Fibroblast of skin of left biceps (primary cell): ENCODE measurements at regions not wholly inside any gene's neighbourhood (a gene's known extent, or its start where the extent isn't known, plus 50 kb on each side); places are given as distances from the start of the nearest gene placed in this dataset.

ENCODE experiments used
- DNase-seq, 2 experiments: peaks; one replicate each; pipeline ENCODE4 v3.0.0-alpha.2; 2013; ENCODE audit warnings: low read depth in 2 of 2

DNA sequence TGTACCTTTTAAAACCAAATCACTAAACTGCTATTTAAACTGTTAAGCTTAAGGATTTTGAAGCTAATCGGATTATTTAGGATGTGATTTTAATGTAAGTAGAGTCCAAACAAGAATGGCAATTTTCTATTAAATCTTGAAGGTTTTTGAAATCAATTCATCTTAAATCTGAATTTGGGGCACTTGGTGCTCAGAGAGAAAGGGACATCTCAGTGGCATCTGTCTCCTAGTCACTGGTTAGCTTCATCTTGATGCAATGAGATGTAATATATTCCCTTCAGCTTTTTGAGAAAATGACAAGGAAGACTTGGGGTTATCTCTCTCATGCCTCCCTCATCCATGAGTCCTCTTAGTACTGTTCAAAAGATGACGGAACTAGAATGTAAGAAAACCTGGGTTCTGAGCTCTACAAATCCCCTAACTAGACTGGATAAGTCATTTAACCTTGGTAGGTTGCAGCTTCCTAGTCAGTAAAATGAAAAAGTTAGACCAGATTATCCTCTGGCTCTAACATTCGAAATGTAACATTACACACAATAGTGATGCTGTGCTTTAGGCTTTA is 198.5 kb upstream of the NEBL start:
- DNase-seq: no peak

DNA sequence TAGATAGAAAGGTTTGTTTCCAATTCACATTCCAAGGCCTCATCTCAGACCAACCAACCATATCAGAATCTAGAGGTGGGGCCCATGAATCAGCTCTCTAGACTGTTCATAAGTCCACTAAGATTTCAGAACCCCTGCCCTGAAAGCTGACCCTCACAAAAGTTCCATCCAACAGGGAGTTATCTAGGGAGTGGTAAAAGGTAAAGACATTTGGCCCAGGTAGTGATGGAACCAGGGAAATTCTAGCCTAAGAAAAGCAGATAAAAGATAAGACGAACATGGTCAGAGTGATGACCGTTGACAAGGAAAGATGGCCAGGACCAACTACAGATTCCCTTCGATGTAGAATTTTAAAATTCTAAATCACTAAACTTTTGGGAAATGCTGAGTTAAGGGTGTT is 198.0 kb upstream of the NEBL start:
- no peak for DNase-seq

DNA sequence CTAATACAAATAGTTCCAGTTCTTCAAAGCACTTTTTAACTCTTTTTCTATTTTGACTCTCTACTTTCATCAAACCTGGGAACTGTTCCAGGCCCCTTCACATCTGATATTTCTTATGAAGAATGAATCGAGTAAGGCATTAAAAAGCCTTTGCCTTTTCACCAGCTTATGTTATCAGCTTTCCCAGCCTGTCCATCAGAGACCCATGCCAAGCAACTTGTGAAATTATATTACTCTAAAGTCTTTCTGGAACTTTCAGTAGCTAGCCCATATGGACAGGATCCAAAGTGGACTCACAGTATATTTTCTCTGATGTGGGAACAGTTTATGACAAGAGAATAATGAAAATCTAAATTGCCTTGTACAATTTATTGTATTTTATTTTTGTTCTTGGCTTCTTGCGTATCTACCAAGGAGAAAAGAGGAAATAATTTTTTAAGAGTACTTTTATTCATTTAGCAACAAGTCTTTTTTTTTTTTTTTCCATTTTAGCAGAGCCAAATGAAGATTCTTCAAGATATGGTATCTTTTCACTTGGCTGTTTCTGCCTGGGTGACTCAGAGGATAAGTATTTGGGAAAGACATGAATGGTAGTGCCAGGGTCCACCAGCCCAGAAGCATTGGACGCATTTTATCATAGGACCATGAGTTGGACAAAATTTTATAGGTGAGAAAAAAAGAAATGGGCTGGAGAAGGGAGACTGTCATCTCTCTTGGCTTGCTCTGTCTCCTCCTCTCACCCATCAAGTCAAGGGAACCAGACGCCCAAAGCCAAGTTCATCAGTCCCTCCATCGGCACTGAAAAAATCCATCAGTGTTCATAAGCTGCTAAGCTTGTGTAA is 195.8 kb upstream of the NEBL start:
- DNase-seq: no peak

DNA sequence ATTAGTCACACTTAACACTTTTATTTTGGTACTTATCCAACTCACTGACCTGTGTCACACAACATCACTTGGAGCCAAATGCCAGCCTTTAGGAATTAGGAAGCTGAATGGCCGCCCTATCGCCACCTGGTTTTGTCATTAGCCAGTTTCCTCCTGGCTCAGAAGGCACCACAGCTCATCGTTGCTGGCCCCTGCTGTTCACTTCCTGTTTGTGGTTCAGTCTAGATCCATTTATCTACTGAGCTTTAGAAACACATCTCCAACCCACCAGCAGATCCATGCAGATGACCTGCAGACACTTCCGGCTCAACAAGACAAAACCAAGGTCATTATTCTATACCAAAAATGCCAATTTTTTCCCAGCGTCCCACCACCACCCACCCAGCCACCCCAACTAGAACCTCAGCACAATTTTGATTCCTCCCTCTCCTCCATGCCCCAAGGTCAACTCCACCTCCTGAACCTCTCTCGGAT is 193.5 kb upstream of the NEBL start:
- no peak for DNase-seq

DNA sequence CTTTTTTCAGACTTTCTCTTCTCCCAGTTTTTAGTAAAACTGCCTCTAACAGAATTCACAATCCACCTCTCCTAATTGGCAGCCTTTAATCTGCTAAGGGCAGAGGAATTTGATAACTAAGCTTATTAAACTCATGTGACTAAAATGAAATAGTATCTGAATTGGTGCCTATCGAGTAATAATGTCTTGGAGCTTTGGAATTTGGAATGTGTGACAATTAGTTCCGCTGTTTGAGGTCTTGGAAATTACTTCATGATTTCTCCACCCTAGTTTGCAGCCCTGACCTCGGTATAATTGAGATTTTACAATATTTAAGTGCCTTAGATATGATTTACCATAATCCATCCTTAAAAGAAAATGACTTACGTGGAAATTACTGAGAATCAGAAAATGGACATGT is 190.4 kb upstream of the NEBL start:
- no peak for DNase-seq

DNA sequence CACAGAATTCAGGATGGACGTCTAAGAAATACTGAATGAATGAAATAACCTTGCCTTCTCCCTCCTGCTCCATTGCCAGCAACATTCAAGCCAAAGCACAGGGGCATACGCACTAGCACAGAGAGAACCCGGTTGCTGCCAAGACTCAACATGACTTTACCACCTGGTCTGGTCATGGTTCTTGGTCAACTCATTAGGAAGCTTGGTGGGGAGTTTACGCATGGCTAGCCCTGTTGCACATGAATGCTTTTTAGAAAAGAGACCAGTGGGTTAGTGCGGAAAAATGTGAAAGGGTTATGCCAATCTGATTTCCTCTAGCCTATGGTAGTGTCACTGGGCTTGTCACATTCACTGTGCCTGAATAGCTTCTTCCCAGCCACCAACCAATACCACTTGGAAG is 187.6 kb upstream of the NEBL start:
- no peak for DNase-seq

DNA sequence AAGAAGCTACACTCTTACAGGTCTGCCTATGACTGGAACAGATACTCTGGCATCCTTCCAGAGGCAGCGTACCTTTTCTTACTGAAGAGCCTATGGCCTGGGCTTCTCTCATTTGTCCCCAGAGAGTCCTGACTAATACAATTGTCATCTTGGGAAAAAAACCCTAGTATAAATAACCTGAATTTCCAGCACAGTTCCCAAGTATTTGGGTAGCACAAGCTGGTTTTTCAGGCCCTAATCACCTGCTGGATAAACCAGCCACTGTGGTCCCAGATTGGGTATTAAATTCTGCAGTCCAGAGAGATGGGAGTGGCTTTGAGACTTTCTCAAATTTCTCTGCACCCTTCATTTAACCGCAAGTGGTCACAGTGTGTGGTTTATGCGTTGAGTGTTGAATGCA is 186.8 kb upstream of the NEBL start:
- no peak for DNase-seq

DNA sequence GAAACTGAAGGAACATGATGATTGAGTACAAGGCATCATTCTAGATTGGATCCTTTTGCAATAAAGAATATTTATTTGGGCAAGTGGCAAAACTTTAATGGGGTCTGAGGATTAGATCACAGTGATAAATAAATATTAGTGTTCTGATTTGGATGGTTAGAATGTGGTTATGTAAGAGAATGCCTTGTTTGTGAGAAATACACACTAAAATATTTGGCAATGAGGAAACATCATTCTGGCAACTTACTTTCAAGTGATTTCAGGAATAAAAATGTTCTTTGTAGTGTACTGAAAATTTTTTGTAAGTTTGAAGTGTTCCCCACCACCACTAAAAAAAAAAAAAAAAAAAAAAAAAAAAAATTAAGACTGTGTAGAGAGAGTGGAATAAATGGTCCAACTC is 185.1 kb upstream of the NEBL start:
- DNase-seq: no peak

DNA sequence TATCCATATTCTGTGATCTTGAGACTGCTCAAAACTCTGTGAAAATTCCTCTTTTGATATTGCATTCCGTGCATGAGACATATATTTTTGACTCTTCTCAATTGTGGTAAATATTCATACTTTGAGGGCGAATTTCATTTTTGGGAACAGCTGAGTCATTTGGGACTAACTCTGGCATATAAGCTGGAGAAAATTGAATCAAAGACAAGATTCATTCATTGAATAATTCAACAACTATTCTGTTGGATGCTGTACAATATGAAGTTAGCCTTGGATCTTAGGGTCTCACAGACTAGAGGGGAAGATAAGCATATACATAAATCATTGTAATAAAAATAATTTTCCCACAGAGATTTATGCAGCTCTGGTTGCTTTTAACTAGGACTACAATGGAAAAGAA is 183.2 kb upstream of the NEBL start:
- peak; percentile 47 to 58 for DNase-seq

DNA sequence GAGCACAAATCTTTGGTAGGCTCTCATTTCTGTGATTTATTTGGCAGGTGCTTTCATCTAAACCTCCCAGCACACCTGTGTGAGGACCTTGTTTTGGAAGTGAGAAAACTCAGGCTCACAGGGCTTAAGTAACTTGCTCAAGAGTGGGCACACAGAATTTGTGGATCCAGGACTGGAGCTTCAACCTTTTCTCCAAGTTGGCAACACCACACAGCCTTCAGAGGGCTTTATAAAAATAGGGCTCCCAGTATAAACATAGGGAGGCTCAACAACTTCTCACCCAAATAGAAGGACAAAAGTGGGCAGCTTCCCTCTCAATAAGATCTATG is 182.2 kb upstream of the NEBL start:
- no peak for DNase-seq

DNA sequence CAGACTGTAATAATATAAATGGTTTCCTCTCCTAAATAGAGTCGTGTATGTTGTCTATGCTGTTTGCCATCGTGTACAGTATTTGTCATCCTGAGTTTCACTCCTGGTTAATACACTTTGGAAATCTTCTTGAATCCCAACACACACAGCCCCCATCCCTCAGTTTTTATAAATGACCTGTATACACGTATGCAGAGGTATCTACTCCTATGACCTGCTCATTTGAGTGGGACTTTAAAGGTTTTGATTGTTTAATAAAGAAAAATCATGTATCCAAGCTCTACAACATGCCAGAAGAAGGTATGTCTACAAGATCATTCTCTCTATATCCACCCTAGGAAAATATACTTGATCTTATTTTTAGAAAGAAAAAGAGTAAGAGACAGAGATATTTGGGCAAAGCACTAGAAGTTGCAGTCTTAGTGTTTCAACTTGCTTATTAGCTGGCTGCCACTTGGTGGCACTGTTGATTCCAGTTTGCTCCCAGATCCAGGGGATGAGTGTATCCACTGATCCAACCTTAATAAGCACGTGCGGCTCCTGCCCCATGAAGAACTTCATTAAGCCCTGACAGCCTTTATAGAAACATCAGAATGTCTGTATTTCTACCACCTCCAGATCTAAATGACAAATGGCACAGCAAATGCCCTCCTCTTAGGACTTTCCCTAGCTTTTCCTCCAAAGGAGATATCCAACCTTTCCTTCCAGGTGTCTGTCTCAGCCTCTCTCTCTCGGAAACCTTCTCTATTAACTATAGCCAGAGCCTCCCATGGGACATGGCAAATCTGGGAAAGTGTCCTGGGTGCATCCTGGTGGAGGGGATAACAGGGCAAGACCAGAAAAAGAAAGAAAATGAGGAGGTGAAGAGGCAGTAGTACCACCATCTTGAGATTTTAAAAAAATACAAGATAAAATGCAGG is 181.6 kb upstream of the NEBL start:
- DNase-seq: no peak

DNA sequence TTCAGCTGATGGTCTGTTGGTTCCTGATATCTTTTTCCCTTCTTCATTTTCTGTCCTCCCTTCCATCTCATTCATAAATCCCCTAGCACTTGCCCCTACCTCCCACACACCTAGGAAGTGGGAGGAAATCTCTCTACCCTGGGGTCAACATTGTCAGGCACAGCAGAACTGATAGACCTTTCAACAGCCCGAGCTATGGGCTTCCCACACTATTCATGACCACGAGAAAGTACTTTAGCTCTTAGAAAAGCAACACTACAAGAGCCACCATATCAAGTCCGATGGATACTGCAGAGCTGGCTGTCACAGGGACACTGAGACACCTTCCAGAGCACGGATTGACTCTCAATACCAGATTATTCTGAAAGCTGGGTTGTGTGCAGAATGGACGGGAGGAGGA is 180.6 kb upstream of the NEBL start:
- no peak for DNase-seq

DNA sequence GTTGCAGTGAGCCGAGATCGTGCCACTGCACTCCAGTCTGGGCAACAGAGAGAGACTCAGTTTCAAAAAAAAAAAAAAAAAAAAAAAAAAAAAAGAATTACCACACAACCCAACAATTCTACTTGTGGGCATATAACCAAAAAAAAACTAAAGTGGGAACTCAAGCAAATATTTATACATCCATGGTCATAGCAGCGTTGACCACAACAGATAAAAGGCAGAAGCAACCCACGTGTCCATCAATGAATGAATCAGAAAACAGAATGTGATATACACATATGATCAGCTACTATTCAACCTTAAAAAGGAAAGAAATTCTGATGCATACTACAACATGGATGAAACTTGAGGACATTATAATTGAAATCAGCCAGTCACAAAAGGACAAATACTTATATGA is 179.3 kb upstream of the NEBL start:
- DNase-seq: no peak

DNA sequence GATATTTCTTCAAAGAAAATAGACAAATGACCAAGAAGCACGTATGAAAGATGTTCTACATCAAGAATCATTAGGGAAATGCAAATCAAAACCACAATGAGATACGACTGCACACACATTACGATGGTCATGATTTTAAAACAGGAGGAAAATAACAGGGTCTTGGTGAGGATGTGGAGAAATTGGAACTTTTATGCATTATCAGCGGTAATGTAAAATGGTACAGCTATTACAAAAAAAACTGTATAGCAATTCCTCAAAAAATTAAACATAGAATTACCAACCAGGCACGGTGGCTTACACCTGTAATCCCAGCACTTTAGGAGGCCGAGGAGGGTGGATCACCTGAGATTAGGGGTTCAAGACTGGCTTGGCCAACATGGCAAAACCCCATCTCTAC is 178.8 kb upstream of the NEBL start:
- DNase-seq: no peak

DNA sequence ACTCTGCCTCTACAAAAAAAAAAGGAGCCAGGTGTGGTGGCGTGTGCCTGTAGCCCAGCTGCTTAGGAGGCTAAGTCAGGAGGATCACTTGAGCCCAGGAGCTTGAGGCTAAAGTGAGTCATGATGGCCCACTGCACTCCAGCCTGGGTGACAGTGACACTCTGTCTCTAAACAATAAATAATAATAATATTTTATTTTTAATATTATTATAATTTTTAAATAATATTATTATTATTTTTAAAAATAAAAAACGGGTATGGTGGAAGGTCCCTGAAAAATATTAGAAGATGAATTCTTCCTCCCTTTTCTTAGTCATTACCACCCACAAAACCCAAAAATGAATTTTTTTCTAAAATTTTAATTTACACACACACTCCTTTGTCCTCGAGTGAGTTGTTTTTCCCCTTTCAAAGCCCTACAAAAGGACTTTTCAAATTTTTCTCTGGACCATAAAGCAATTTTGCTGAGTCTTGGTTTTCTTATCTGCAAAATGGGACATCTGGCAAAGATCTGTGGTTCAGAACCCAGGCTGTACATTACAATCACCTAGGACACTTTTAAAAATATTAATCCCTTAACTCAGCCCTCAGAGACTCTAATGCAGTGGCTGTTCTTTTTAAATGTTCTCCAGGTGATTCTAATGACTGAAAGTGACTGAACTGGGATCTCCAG is 174.0 kb upstream of the NEBL start:
- DNase-seq: no peak

DNA sequence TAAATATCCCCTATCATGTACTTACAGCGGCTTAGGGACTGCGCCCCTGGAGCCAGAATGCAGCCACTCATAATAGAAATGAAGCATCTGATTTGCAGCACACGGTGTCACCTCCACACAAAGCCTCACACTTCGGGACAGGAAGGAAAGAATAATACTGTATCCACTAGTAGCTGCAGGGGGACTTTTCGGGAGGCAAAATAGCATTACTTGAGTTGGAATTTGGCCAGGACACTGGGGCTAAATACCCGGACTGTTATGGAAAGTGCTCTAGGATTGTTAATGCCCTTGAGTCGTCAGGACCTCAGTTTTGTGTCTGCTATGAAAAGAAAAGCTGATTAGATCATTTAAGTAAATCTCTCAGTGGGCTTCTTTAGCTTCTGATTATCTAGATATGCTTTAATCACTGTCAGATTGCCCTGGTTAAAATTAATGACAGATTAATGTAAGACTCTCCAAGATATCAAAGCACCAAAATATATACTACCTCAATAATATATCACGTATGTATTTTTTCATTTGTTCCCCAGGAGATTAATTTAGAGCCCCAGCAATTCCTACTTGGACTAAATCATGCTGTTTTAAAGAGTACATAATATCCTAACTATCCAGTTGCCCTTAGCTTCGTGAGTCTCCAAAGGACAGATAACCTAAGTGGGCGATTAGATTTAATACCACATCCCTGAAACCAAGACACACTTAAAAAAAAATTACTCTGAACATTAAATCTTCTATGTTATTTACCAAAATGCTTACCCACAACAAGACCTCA is 173.0 kb upstream of the NEBL start:
- no peak for DNase-seq

DNA sequence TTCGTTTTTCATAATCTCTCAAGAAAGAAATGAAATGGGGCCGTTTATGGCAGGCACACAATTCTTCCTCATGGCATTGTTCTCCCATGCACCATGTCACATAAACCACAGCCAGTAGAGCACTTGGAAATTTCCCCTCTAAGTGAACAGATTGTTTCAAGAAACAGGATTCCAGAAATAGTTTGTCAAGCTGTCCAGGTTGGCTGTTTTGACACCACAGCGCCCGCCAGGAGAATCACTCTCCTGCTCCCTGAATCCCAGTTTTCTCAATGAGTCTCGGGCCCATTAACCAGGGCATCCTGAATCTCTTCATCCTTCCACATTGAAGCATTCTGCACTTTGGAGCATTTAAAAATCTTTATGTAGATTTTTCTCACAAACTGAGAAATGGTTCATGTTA is 172.2 kb upstream of the NEBL start:
- no peak for DNase-seq

DNA sequence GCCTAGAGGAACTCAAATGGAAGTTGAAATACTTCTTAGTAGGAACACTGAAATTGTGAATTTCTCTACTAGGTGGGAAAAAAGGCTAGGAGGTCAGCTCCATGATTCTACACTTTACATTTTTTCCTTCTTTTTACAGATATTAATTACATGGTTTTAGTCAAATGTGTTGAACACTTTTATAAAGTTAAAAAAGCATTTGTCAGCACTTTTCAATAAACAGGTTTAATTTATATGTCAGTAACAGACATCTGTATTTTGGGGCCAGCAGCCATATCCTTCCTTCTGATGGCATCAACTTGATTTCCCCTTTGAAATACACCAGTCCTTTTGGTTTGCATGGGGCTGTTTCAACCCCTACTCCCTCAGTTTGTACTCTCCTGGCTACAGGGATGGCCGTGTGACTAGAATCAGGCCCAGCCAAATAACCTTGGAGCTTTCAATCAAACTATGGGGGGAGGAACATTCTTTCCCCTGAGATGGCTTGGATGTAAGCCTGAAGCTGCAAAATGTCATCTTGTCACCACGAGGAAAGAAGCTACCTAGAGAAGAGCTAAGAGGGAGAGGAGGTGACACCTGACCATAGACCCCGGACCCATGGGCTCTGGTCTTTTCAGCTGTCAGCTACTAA is 171.0 kb upstream of the NEBL start:
- no peak for DNase-seq

DNA sequence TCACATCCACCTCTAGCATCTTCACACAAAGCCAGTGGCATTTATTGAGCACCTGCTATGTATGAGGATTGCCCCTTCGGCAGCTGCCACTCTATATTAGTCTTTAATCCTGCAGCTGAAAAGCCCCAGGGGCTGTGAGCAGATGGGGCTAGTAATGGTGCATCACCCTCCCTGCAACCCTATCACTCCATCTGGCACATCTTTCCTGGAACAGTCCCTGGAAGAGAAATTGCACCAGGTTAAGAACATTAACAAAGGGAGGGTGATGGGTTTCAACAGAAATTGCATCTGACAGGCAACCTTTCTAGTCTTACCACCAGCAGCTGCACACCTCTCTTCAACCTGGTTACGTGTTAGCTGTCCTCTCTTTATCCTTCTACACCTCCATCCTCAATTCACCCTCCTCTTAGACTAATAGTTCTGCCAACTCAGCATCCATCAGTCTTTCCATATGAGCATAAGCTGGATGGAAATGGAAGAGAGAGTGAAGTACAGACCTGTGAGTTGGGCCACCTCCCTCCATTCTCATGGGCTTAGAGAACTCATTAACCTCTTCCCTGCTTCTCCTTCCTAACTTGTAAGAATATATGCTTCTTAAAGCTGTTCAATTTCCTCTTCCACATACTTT is 168.6 kb upstream of the NEBL start:
- no peak for DNase-seq

DNA sequence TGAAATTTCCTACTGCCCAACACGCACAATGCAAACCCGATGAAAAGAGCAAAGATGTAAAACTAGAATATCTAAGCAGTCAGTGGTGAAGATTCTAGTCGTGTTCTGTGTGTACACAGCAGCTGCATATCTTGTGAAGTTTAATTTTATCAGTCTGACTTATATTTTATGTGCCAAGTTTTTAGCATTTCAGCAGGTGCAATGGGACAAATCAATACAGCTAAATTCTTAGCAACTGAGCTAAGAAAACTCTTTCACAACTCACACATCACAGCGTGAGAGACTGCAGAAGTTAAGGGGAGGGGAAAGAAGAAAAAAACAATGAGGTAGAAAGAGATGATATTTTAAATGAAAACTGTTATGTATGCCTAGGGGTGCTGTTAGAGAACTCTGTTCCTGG is 164.9 kb upstream of the NEBL start:
- DNase-seq: no peak
